H1 (cell line): ENCODE measurements at regions not wholly inside any gene's neighbourhood (a gene's known extent, or its start where the extent isn't known, plus 50 kb on each side); places are given as distances from the start of the nearest gene placed in this dataset.

ENCODE experiments used
- CTCF ChIA-PET: fragments of 300-600 bp; sonication (Branson Sonifier 250); formaldehyde crosslinking; loops from one replicate; lab custom pipeline; 2021; ENCODE audit not compliant: partially characterized antibody; lab: Charles Lee
- POLR2A ChIA-PET: fragments of 300-600 bp; sonication (Branson Sonifier 250); formaldehyde crosslinking; loops from one replicate; lab custom pipeline; 2021; ENCODE audit warnings: inconsistent platforms; ENCODE audit not compliant: partially characterized antibody; lab: Charles Lee
- DNase-seq, 2 experiments: peaks; one replicate each; pipeline versions ENCODE4 v3.0.0 to v3.0.0-alpha.2; 2010 to 2022; ENCODE audit warnings: low spot score in 2 of 2, low read depth in 1 of 2, mixed read lengths in 1 of 2
- FAIRE-seq: peaks from 2 replicates; lab custom pipeline; 2011; peaks lifted over from hg19 to GRCh38; lab: Jason Lieb, UNC
- H2AFZ ChIP-seq: 2 replicates; pipeline ENCODE4 v1.8.1; 2012; ENCODE audit warnings: low read length, inconsistent platforms
- H2AK5ac ChIP-seq: 2 replicates; pipeline ENCODE4 v1.6.1; 2013; ENCODE audit warnings: low read depth, low read length
- H2BK120ac ChIP-seq: replicated peaks from 2 replicates; pipeline ENCODE3; 2013; ENCODE audit warnings: low read depth, low read length, inconsistent platforms
- H2BK12ac ChIP-seq: 2 replicates; pipeline ENCODE4 v1.6.1; 2013; ENCODE audit warnings: low read depth, low read length
- H2BK15ac ChIP-seq: 2 replicates; pipeline ENCODE4 v1.6.1; 2013; ENCODE audit warnings: low read length
- H2BK20ac ChIP-seq: 2 replicates; pipeline ENCODE4 v1.6.1; 2013; ENCODE audit warnings: low read length
- H2BK5ac ChIP-seq: 2 replicates; pipeline ENCODE4 v1.6.1; 2013; ENCODE audit warnings: low read depth, low read length
- H3K14ac ChIP-seq: 2 replicates; pipeline ENCODE4 v1.6.1; 2013; ENCODE audit warnings: inconsistent platforms; ENCODE audit not compliant: insufficient read length
- H3K18ac ChIP-seq: 2 replicates; pipeline ENCODE4 v1.6.1; 2013; ENCODE audit warnings: low read length; ENCODE audit errors: extremely low read depth
- H3K23ac ChIP-seq: 2 replicates; pipeline ENCODE4 v1.6.1; 2013; ENCODE audit warnings: inconsistent platforms; ENCODE audit not compliant: insufficient read length
- H3K23me2 ChIP-seq: 2 replicates; pipeline ENCODE4 v1.6.1; 2013; ENCODE audit warnings: low read depth, low read length
- H3K27ac ChIP-seq: 2 replicates; pipeline ENCODE4 v1.6.1; 2011; ENCODE audit warnings: low read depth, low read length, inconsistent platforms
- H3K27me3 ChIP-seq, 4 experiments: replicated peaks in 1 of 4; 1 replicate in 1 of 4; 2 replicates in 3 of 4; pipeline versions ENCODE4 v1.6.1 to v1.8.1; 2011 to 2013; ENCODE audit warnings: low read length in 3 of 4, mild to moderate bottlenecking in 3 of 4, inconsistent platforms in 2 of 4, mixed read lengths in 2 of 4, moderate library complexity in 1 of 4; ENCODE audit not compliant: control insufficient read depth in 3 of 4, insufficient read depth in 3 of 4; ENCODE audit errors: extremely low read depth in 1 of 4
- H3K36me3 ChIP-seq, 4 experiments: 2 replicates each; pipeline versions ENCODE4 v1.6.1 to v1.8.1; 2011 to 2013; ENCODE audit warnings: mild to moderate bottlenecking in 4 of 4, low read length in 3 of 4, moderate library complexity in 2 of 4, control low read depth in 1 of 4, inconsistent platforms in 1 of 4; ENCODE audit not compliant: insufficient read depth in 4 of 4, control insufficient read depth in 2 of 4
- H3K4ac ChIP-seq: replicated peaks from 2 replicates; pipeline ENCODE3; 2013; ENCODE audit warnings: low read length, low read depth, mixed read lengths, inconsistent platforms; ENCODE audit not compliant: insufficient read length
- H3K4me1 ChIP-seq, 4 experiments: replicated peaks in 1 of 4; 1 replicate in 1 of 4; 2 replicates in 3 of 4; pipeline versions ENCODE4 v1.6.1 to v1.8.1; 2011 to 2013; ENCODE audit warnings: low read length in 3 of 4, inconsistent platforms in 2 of 4, mixed read lengths in 1 of 4; ENCODE audit not compliant: insufficient read depth in 4 of 4, control insufficient read depth in 3 of 4
- H3K4me2 ChIP-seq, 2 experiments: 2 replicates each; pipeline versions ENCODE4 v1.6.1 to v1.8.1; 2011 to 2013; ENCODE audit warnings: low read depth in 2 of 2, low read length in 2 of 2, control low read depth in 1 of 2, inconsistent platforms in 1 of 2, mild to moderate bottlenecking in 1 of 2; ENCODE audit not compliant: insufficient read depth in 1 of 2
- H3K4me3 ChIP-seq, 4 experiments: fragments of 200-600, 300-600 bp in 1 of 4; sonication (generic), shearing (Covaris generic), sonication (Bioruptor Twin) in 1 of 4; 2 replicates each; pipeline versions ENCODE4 v1.5.1 to v1.8.1; 2011 to 2016; ENCODE audit warnings: low read length in 4 of 4, low read depth in 3 of 4, control low read depth in 2 of 4, inconsistent platforms in 2 of 4, mild to moderate bottlenecking in 2 of 4, mixed read lengths in 1 of 4, moderate library complexity in 1 of 4; ENCODE audit not compliant: insufficient read depth in 2 of 4; ENCODE audit errors: extremely low read depth in 1 of 4
- H3K56ac ChIP-seq: replicated peaks from 2 replicates; pipeline ENCODE3; 2013; ENCODE audit warnings: low read depth, mild to moderate bottlenecking, mixed read lengths, low read length, inconsistent platforms; ENCODE audit not compliant: insufficient read length
- H3K79me1 ChIP-seq: 2 replicates; pipeline ENCODE4 v1.6.1; 2013; ENCODE audit warnings: low read depth, low read length, control low read depth
- H3K79me2 ChIP-seq, 2 experiments: 2 replicates each; pipeline versions ENCODE4 v1.6.1 to v1.8.1; 2012 to 2013; ENCODE audit warnings: low read length in 2 of 2, mild to moderate bottlenecking in 2 of 2, inconsistent platforms in 1 of 2; ENCODE audit not compliant: insufficient read depth in 2 of 2, control insufficient read depth in 1 of 2
- H3K9ac ChIP-seq, 4 experiments: replicated peaks in 1 of 4; 1 replicate in 1 of 4; 2 replicates in 3 of 4; pipeline versions ENCODE4 v1.6.1 to v1.8.1; 2011 to 2013; ENCODE audit warnings: low read depth in 3 of 4, low read length in 3 of 4, control low read depth in 2 of 4, mild to moderate bottlenecking in 2 of 4, moderate library complexity in 2 of 4, inconsistent platforms in 1 of 4; ENCODE audit errors: extremely low read depth in 1 of 4
- H3K9me3 ChIP-seq, 2 experiments: 2 replicates each; pipeline versions ENCODE4 v1.6.1 to v1.8.1; 2012 to 2013; ENCODE audit warnings: mild to moderate bottlenecking in 2 of 2, moderate library complexity in 2 of 2, control low read depth in 1 of 2, inconsistent platforms in 1 of 2, low read depth in 1 of 2, low read length in 1 of 2, mixed read lengths in 1 of 2; ENCODE audit not compliant: insufficient read depth in 2 of 2
- H4K20me1 ChIP-seq, 2 experiments: replicated peaks in 1 of 2; 2 replicates each; pipeline versions ENCODE3 to v1.8.1; 2011 to 2013; ENCODE audit warnings: inconsistent platforms in 2 of 2, low read length in 2 of 2, mild to moderate bottlenecking in 1 of 2; ENCODE audit not compliant: insufficient read depth in 2 of 2, control insufficient read depth in 1 of 2
- H4K5ac ChIP-seq: 2 replicates; pipeline ENCODE4 v1.6.1; 2013; ENCODE audit warnings: low read length, low read depth, mixed read lengths, inconsistent platforms; ENCODE audit not compliant: insufficient read length
- H4K8ac ChIP-seq: 2 replicates; pipeline ENCODE4 v1.8.0; 2013; ENCODE audit warnings: mild to moderate bottlenecking, moderate library complexity, low read length, inconsistent platforms; ENCODE audit not compliant: insufficient read depth; ENCODE audit errors: extremely low read depth
- H4K91ac ChIP-seq: replicated peaks from 2 replicates; pipeline ENCODE3; 2013; ENCODE audit warnings: low read length, mixed read lengths, inconsistent platforms; ENCODE audit not compliant: insufficient read length
- CBX5 ChIP-seq: fragments of 300-800, 300-1000 bp; sonication (generic); IDR thresholded peaks from 2 replicates; pipeline ENCODE4 v1.7.1; 2016; ENCODE audit warnings: antibody characterized with exemption, low read length, low read depth
- CHD2 ChIP-seq: IDR thresholded peaks from 2 replicates; pipeline ENCODE4 v1.6.1; 2012; ENCODE audit warnings: low read length, improper control_type of control experiment
- CTBP2 ChIP-seq: IDR thresholded peaks from 2 replicates; pipeline ENCODE4 v1.7.0; 2011; ENCODE audit warnings: borderline replicate concordance, mild to moderate bottlenecking, moderate library complexity, mixed read lengths, low read length; ENCODE audit not compliant: insufficient read depth, insufficient read length
- EGR1 ChIP-seq: IDR thresholded peaks from 2 replicates; pipeline ENCODE4 v1.6.1; 2011; ENCODE audit warnings: low read depth, low read length, borderline replicate concordance
- HDAC2 ChIP-seq, 2 experiments: fragments of 300-600 bp in 1 of 2; sonication (generic) in 1 of 2; IDR thresholded peaks; 2 replicates each; pipeline ENCODE4 v1.6.1; 2011 to 2012; ENCODE audit warnings: low read depth in 2 of 2, low read length in 2 of 2, mild to moderate bottlenecking in 2 of 2, moderate library complexity in 2 of 2, borderline replicate concordance in 1 of 2, inconsistent platforms in 1 of 2
- MAX ChIP-seq: IDR thresholded peaks from 2 replicates; pipeline ENCODE4 v1.6.1; 2012; ENCODE audit warnings: inconsistent platforms
- RFX5 ChIP-seq: IDR thresholded peaks from 2 replicates; pipeline ENCODE4 v1.6.1; 2011; ENCODE audit warnings: low read depth, low read length, improper control_type of control experiment, borderline replicate concordance
- SIRT6 ChIP-seq: IDR thresholded peaks from one replicate; pipeline ENCODE4 v1.7.1; 2012; ENCODE audit warnings: low read length, inconsistent platforms
- SP4 ChIP-seq: IDR thresholded peaks from 2 replicates; pipeline ENCODE4 v1.6.1; 2012; ENCODE audit warnings: low read length, inconsistent platforms
- SRF ChIP-seq: IDR thresholded peaks from 2 replicates; pipeline ENCODE4 v1.6.1; 2011; ENCODE audit warnings: mild to moderate bottlenecking, low read depth, low read length, moderate library complexity
- SUZ12 ChIP-seq: fragments of 200-600 bp; sonication (generic); IDR thresholded peaks from 2 replicates; pipeline ENCODE4 v1.6.1; 2012; ENCODE audit warnings: mild to moderate bottlenecking, inconsistent platforms, low read length, moderate library complexity, mixed read lengths
- TAF7 ChIP-seq: optimal IDR thresholded peaks from 2 replicates; pipeline ENCODE3; 2011; ENCODE audit warnings: low read depth, mild to moderate bottlenecking, inconsistent platforms, low read length, moderate library complexity, borderline replicate concordance
- TEAD4 ChIP-seq: IDR thresholded peaks from 2 replicates; pipeline ENCODE4 v1.6.1; 2012; ENCODE audit warnings: low read depth, low read length, inconsistent platforms, mixed read lengths
- WGBS, 2 experiments: shearing (Covaris generic) in 1 of 2; methylation state at CpG; one replicate each; pipeline versions ENCODE4 v1.1.6 to v1.1.7; 2013 to 2015; ENCODE audit warnings: low lambda C conversion rate in 2 of 2, mixed read lengths in 2 of 2, inconsistent platforms in 1 of 2, low coverage in 1 of 2, missing lambda C conversion rate in 1 of 2; ENCODE audit not compliant: insufficient replicate concordance in 2 of 2, insufficient coverage in 1 of 2, insufficient read length in 1 of 2; ENCODE audit errors: extremely low coverage in 1 of 2, missing lambda C conversion rate in 1 of 2; 5-methylcytosine and 5-hydroxymethylcytosine counted together

GRCh38 chr1:5477716-5478115 is 514.5 kb downstream of the NPHP4 start:
- WGBS, 2 experiments: 91% methylated on average over 11 of the region's 11 CpGs; no CpG with 5 or more reads in 1 of the 2 experiments
- no peak overlapping the region for H3K4me2 ChIP-seq

More at GRCh38 chr1:5477716-5478115, 514.5 kb downstream of the NPHP4 start:
- TF ChIP-seq RFX5: no peak
- no peak for TF ChIP-seq TEAD4
- TF ChIP-seq TAF7: no peak
- TF ChIP-seq CTBP2: no peak
- no peak for TF ChIP-seq SUZ12
- no peak for TF ChIP-seq CHD2
- no peak for TF ChIP-seq MAX
- TF ChIP-seq SIRT6: no peak
- no peak for TF ChIP-seq EGR1
- no peak for TF ChIP-seq SRF
- TF ChIP-seq SP4: no peak
- no peak for TF ChIP-seq CBX5
- TF ChIP-seq HDAC2 (IDR thresholded peaks at IDR 0.05; ENCODE audit: borderline replicate concordance in 1 of 2, low read depth in 2 of 2, low read length in 2 of 2): no peak
- no peaks in the 10 kb centered on the region for H3K79me1 ChIP-seq
- no peak overlapping the region for H3K14ac ChIP-seq
- no peak overlapping the region for H3K56ac ChIP-seq
- no peaks in the 10 kb centered on the region for H3K23me2 ChIP-seq
- H2BK20ac ChIP-seq: no peak overlapping the region
- no peaks in the 10 kb centered on the region for H3K9me3 ChIP-seq
- H4K20me1 ChIP-seq: no peaks in the 10 kb centered on the region
- ChIA-PET POLR2A (no interaction called here), CTCF (no interaction called here)
- no peak overlapping the region for H2BK15ac ChIP-seq
- H2BK120ac ChIP-seq: no peak overlapping the region
- no peak overlapping the region for H3K4me3 ChIP-seq
- H3K27me3 ChIP-seq: peaks cover 0 to 4% (median 0%) of the 10 kb centered on the region in 4 experiments; a peak in 4 of 7 replicates
- H2BK12ac ChIP-seq: no peak overlapping the region
- no peak overlapping the region for H3K18ac ChIP-seq
- no peaks in the 10 kb centered on the region for H3K79me2 ChIP-seq
- no peak overlapping the region for H2BK5ac ChIP-seq
- no peaks in the 10 kb centered on the region for H3K36me3 ChIP-seq
- H3K4ac ChIP-seq: no peak overlapping the region
- no peak overlapping the region for H4K91ac ChIP-seq
- H3K27ac ChIP-seq: no peak overlapping the region
- no peak overlapping the region for H2AFZ ChIP-seq
- no peak overlapping the region for H4K5ac ChIP-seq
- no peak overlapping the region for H3K23ac ChIP-seq
- no peak for FAIRE-seq
- H3K4me1 ChIP-seq: no peaks in the 10 kb centered on the region; a peak in 1 of 7 replicates
- DNase-seq: no peak
- H2AK5ac ChIP-seq: no peak overlapping the region
- no peak overlapping the region for H3K9ac ChIP-seq
- no peak overlapping the region for H4K8ac ChIP-seq
